CD4-positive, alpha-beta T cell treated with Interleukin-17A for 1 hour (primary cell): ENCODE measurements at regions not wholly inside any gene's neighbourhood (a gene's known extent, or its start where the extent isn't known, plus 50 kb on each side); places are given as distances from the start of the nearest gene placed in this dataset.
A peak's percentile ranks its signal among the peaks of the same experiment; 100 is the strongest.

Source experiments
- DNase-seq: peaks from one replicate; pipeline ENCODE4 v3.0.0-alpha.2; 2020

DNA sequence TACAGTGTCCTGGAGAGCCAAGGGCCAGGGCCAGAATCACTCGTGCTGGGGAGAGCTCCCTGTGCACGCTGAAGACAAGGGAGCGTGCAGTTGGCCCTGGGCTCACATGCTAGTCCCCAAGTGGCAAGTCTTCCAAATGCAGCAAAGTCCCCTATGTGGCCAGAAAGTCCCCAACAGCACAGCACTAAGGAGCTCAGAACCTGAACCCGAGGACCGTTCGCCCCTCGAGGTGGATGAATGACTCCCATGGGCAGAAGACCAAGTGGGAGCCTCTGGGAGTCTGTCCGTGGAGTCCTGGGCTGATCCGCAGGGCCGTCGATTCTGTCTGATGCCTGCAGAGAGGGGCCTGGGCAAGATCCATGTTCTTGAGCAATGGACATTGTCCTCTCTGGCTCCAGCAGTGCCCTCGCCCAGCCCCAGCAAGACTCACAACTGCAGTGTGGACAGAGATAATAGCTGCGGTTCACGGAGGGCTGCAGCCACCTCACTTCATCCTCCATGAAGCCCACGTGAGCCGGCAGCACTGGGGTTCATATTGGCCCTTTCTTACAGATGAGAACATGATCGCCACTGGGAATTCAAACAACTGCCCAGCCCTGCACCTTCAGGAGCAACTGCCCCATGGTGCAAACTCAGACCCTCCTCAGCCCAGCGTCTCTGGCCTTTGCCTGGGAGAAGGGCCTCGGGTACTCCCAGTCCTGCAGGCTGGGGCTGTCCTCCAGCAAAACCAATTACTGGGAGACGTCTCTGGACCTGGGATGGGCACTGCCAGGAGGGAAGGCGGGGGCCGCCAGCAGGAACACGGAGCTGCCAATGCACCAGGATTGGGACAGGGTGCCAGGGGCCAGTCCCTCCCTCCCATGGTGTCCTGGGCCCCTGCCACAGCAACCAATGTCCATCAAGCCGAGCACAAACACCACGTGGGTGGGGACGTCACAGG is 243.7 kb downstream of the NPHP4 start:
- no peak for DNase-seq

DNA sequence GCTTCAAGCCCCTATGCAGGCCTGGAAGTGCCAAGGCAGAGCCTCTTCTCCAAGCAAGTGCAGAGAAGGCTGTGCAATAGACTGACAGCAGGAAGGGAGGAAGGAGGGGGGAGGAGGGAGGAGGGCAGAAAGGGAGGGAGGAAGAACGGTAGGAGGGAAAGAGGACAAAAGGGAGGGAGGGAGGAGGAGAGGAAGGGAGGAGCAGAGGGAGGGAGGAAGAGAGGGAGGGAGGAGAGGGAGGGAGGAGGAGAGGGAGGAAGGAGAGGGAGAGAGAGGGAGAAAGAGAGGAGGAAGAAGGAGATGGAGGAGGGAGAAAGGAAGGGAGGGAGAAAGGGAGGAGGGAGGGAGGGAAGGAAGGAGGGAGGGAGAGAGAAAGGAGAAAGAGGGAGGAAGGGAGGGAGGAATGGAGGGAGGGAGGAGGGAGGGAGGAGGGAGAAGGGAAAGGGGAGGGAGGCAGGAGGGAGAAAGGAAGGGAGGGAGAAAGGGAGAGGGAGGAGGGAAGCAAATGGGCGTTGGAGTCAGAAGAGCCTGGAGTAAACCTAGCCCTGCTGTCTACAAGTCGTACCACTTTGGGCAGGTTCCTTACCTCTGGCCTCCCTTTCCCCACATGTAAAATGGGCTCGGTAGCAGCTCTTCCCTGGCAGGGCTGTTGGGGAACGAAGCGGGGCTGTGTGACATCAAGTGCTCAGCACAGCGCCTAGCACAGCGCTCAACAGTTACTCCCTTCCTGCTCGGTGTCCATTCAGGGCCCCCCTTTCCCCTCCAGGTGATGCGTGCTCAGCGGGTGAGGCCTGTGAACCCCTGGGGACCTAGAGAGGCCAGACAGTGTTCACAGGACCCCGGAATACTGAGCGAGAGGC is 244.6 kb downstream of the NPHP4 start:
- DNase-seq, result no peak

DNA sequence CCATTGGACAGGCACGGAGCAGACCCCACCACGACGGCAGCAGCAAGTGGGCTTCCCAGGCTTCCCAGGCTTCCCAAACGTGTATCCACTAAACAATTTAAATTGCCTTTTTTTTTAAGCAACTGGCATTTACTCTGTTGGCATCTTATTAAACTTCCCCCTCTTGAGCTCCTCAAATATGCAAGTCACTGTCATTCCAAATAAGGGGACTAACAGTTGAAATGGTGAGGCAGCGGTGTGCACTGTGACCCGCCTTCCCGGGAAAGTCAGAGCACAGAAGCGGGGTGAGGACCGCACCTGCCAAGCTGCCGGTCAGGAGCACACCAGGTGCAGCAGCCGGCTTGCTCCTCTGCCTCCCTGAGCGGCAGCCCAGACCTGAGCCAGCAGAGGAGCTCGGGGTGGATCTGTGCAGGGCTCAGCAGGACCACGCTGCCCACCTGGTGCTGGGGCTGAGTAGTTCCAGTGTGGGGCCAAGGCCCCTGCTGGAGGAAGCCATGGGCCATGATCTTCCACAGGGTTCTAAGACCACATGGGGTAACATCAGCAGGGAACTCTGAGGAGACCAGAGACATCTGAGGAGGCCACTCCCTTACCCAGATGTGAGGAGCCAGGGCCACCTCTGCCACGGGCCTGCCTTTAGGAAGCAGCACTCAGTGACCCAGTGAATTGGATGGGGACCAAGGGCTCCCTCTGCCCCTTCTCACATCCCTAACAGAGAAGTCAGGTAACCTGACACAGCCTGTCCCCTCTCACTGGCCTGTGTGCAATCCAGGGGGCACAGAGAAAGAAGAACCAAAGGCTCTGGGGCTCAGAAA is 245.4 kb downstream of the NPHP4 start:
- DNase-seq, result no peak

DNA sequence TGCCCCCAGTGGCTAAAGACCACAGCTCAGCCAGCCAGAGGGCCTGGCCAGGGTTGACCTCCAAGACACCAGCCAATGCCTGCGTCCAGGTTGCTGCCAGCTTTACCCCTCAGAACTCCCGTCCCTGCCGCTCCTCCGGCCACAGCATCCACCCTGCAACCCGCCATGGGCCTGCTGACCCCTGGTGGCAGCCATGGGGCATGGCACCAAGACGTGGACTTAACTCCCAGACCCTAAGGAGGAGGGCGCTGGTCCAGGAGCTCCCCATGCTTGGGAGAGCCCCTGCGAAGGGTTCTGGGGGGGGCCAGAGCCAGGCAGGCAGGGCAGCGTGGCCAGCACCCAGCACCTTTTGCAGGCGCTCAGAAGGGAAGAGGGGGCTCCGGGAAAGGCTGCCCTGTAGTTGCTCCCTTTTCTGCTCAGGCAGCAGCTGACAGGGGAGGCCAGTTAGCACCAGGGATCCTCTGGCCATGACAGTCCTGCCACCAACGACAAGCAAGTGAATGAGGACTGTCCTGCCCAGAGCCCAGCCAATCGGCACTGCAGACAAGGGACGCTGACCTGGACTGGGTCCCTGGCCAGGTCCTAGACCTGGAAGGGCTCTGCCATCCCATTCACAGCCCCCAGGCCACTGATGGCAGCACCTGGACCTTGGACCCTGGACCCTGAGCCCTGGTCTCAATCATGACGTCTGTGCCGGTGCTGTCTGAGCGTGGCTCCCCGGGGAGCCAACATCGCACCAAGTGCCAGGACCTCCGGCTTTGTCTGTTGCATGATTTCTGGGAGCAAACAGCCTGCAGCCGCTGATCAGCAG is 246.2 kb downstream of the NPHP4 start:
- DNase-seq, result peak; percentile 60

DNA sequence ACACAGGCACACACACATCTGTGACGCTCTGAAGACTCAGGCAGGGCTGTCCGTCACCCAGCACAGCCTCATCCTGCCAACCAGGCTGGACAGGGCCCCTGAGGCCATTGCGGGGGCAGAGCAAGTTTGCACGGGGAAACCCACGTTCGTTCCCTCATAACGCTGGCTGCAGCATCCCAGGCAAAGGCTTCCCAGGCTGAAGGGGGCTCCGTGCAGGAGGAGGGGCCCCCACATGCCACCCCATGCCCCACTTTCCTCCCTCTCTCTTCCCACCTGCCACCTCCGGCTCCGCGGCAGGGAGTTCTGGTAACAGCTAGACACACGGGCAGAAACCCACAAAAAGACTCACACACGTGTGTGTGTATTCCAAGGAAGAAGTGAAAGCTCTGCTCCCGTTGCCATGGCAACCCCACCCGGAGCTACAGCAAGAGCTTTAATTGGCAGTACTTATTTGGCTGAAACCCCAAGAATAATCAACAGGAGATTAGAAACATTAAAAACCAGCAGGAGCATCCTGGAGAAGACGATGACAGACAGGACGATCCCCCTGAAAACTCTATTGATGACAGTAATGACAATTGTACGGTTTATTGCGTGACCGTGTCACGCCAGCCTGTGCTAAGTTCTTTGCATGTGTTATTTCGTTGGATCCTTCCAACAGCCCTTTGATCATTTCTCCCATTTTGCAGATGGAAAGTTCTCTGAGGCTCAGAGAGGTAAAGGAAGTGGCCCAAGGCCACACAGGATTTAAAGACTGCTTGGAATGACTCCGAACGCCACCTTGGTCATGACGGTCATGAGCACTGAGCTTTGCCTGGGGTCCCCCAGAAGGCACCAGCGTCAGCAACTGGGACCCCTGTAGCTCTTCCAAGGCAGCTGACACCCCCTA is 247.1 kb downstream of the NPHP4 start:
- no peak for DNase-seq

DNA sequence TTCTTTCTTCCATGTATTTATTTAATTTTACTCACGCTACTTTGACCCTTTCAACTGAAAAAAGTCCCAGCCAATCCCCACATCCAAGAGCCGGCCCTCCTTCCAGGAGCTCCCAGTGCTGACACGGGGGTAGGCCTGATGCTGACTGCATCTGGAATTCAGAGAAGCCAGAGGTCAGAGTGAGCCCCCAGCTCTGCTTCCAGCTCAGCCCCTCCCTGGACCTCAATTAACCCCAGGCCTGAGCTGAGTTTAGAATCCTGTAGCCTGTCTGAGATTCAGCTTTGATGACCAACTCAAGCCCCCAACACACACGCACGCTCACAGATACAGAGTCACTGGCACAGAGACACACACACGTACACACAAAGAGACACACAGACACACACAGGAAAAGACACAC is 247.9 kb downstream of the NPHP4 start:
- DNase-seq, result no peak

DNA sequence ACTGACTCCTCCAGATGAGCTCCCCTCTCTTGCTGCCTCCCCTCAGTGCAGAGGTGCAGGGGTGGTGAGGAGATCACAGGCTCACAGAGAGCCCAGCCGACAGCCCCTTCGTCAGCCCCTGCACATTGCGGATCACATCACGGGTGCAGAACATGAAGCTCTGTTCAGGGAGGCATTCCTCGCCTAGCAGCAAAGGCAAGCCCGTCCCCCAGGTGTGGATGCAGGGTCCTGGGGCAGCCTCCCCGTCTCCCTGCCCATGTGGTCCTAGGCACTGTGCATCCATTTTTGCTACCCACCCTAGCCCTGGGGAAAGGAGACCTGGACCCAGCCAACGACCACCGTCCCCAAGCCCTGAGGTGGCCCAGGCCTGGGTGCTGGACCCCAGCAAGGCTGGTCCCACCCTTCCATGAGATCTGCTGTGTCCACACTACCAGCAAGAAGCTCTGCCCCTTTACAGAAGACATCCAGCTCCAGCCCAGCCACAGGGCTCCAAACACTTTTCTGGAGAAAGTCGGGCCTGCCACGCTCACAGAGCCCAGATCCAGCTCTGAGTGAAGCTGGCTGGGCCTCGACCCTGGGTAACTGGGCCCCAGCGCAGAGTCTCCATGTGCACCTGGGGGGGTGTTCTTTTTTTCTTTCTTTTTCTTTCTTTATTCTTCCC is 248.7 kb downstream of the NPHP4 start:
- no peak for DNase-seq

DNA sequence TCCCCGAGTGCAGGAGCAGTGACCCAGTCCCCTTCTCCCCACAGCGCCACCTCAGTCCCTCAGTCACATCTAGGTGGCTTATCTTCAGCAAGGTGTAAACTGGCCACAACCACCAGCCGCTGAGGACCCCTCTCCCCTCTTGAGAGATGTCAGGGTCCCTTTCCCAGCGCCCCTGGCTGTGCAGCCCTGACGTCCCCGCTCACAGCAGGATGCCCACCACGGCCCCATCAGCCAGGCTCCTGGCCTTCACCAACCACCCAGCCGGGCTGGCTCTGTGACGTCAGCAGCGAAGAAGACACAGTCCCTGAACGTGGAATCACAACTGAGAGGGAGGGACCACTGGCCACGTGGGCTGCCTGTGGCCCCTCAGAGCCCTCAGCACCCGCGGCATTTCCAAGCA is 249.4 kb downstream of the NPHP4 start:
- no peak for DNase-seq

DNA sequence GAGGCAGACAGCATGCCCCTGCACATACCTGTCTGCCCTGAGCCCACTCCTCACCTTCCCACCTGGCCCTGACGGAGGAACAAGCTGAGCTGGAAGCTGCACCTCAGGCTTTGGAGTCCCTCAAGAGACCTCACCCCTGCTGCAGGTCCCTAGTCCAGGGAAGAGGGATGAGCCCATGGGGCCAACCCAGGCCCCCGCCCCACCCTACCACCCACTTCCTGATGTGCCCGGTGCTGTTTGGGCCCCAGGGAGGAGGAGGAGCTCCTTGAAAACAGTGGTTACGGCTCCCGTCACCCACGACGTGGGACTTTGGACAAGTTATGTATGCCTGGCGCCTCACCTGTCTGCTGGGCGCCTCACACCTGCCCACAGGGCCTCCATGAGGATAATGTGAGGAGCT is 250.2 kb downstream of the NPHP4 start:
- no peak for DNase-seq

DNA sequence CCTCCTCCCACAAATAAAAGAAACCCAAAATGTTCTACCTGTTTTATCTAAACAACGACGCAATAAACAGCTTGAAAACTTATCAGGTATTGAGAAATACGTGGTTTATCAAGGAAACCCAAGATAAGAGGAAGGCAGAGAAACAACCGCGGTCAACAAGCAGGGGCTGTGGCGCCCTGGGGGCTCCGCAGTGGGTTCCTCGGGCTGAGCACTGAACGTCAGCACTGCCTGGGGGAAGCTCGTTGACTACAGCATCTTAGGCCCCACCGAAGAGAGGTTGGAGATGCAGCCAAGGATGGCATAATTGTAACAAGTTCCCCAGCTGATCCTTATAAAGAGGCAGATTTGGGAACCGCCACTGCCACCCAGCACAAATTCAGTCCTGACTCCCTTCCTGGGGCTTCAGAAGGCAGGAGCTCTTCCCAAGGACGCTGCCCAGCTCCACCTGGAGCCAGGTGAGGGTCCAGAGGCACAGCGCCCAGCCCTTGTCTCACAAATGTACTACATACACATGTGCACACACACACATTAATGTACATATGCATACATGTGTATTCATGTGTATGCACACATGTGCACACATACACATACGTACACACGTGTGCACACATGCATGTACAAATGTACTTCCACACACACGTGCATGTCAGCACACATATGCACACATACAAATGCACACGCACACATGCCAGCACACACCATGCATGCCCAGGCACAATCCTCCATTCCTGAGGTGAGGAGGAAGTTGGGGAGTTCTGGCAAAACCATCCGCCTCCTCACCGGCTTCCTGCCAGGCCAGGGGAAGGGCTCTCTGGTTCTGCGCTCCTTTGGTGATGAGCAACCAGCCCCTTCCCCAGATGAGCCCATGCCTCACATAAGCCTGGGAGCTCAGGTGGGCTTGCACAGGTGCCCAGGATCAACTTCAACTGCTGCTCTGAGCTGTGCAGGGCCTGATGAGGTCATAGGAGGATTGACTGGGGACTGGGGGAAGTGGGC is 251.1 kb downstream of the NPHP4 start:
- DNase-seq, result no peak

DNA sequence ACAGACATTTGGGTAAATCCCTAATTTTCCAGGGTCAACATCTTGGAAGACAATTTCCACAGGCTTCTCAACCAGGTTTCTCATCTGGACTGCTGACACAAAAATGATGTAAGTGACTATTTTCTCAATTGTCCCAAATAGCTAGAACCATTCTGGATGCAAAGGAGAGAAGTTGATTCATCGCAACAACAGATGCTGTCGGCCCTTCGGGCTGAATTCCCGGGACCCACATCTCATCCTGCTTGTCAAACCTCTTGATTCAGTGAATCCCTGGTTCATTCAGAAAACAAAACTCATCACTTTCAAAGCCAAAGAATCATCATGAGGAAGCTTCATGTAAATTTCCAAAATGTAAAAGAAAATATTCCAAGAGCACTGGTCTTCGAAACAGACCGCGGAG is 251.8 kb downstream of the NPHP4 start:
- no peak for DNase-seq

DNA sequence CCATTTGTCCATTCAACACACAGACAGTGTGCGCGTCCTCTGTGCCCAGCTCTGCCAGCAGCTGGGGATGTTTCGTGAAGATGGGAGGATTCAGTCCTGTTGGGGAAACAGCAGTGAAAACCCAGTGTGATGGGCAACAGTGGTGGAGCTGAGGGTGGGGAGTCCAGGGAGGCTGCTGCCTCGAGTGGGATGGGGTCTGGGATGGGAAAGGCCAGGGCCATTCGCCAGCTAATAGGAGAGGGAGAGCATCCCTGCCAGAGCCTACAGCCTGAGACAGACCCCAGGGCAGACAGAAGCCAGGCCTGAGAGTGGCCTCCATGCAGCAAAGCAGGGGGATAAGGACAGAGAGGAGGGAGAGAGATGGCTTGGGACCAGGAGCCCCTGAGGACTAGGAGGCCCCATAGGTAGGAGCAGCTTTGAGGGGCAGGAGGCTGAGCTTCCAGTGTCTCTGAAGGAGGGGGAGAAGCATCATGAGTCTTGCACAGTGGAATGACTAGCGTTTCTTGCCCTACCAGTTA is 252.6 kb downstream of the NPHP4 start:
- no peak for DNase-seq

DNA sequence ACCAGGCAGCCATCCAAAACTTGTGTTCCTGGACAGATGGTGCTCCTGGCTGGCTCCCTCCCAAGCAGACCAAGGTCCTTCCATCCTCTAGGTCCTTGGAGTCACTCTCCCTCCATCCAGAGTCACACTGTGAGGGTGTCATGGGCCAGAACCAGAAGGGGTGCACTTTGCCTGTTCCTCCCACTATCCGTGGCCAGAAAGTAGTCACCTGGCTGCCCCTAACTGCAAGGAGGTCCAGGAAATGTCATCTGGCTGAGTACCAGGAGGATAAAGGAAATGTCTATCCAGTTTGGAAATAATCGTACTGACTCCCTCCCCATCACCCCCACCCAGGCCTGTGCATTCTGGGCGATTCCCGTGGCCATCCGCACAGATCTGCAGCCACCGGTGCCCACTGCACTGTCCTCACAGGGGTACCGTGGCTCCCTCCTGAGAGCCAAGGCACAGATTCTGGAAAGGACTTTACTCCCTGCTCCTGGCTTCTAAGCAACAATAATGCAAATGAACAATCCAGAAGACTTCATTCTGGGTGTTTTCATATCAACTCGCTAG is 253.2 kb downstream of the NPHP4 start:
- no peak for DNase-seq

DNA sequence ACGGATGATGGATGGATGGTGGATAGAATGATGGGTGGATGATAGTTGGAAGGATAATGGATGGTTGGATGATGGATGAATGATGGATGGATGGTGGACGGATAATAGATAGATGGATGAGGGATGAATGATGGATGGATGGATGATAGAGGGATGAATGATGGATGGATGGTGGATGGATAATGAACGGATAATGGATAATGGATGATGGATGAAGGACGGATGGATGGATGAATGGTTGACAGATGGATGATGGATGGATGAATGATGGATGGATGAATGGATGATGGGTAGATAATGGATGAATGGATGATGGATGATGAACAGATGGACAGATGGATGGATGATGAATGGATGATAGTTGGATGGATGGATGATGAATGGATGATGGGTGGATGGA is 255.1 kb downstream of the NPHP4 start:
- DNase-seq, result no peak

DNA sequence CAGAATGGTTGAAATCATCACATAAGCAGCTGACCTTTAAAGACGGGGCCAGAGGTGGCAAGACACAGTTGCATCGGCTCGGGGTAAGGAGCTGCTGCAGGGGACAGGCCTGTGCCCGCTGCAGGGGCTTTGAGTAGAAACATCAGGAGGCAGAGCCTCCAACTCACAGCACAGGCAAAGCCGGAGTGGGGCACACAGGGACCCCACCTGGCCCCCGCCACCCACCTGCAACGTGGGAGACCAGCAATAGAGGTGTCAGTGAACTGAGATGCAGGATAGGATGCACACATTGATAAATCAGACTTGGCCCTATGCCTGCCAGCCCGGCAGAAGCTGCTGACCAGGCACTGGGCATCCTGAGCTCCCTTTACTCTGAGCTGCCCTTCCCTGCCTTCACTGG is 257.2 kb downstream of the NPHP4 start:
- DNase-seq, result no peak

DNA sequence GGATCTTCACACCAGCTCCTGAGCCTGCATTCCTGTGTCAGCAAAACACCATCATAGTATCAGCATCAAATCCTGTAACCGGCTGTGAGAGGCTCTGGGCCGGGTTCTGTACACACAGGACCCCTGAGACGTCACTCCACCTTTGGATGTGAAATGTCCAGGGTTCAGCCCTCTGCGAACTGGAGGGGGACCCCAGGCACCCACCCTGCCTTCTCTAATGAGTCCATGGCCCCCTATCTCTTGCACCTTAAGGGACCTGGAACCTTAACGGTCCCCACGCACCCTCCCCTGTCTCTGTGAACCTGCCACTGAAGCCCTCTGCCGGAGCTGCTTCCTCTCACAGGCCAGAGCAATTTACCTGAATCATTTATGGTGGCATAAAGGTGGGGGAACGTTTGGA is 257.8 kb downstream of the NPHP4 start:
- DNase-seq, result no peak

DNA sequence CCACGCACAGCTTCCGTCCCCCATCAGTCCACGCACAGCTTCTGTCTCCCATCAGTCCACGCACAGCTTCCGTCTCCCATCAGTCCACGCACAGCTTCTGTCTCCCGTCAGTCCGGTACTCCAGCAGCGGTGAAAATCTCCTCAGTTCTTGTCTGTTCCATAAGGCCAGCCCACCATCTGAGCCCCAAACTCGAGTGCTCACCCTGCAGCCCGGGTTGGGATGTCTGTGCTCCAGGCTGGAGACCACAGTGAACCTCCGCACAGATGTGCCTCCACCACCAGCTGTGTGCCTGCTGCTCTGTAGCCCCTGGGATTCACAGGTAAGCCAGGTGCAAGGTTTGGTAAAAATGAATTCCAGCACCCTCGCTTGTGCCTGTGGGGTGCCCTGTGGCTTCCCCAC is 258.6 kb downstream of the NPHP4 start:
- DNase-seq, result no peak

DNA sequence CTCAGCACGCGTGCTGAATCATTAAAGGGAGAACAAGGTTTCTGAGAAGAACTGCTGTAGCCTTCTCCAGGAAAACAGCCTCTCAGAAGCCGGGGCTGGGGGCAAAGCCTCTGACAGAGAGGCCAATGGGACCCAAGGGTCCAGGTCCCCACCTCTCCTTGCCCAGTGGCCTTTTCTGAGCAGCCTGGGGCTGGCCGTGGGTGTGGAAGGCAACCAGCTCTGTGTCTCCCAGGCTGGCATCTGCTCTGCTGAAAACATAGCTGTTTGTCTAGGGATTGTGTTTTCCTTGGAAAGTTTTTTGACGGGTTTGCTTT is 261.2 kb downstream of the NPHP4 start:
- no peak for DNase-seq
